ENCODE measurements at regions not wholly inside any gene's neighbourhood (a gene's known extent, or its start where the extent isn't known, plus 50 kb on each side); places are given as distances from the start of the nearest gene placed in this dataset.

DNA sequence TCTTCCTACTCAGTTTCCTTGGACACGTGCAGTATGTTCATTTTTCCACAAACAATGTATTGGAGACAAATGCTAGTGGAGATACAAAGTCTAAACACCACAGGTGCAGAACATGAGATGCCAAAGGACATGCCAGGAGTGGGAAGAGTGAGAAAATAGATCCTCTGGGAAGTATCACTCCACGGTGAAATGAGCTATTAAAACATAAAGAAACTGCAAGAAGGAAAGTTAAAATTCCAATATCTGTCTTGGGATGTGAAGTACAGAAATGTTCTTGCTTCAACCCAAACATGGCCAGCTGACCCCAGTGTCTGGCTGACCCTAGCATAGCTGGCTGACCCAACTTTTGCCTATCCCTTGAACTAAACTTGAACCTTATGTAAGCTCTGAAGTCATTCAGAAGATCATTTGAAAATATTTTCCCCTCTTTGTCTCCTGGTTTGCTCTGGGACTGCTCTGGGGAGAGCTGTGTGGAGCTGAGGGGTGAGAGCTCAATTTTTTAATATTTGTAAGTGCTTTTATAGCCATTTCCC is 59.5 kb downstream of the FZD1 start:
- H3K79me2 ChIP-seq (ENCODE audit: control insufficient read depth, insufficient read depth, low read length, unreplicated experiment), result no peaks in the 10 kb centered on the region
- no peak overlapping the region for H2AFZ ChIP-seq (ENCODE audit: low read length, unreplicated experiment)
- H3K27me3 ChIP-seq (ENCODE audit: insufficient read depth, low read length), result peaks cover 9% of the 10 kb centered on the region; the same call in 1 of the 2 replicates
- H3K4me1 ChIP-seq (ENCODE audit: control insufficient read depth, insufficient read depth, low read length, unreplicated experiment), result no peaks in the 10 kb centered on the region
- no peak overlapping the region for H3K4me3 ChIP-seq (ENCODE audit: low read depth, low read length)
- H3K36me3 ChIP-seq (ENCODE audit: insufficient read depth, low read length), result no peaks in the 10 kb centered on the region
- no peak overlapping the region for H3K27ac ChIP-seq (ENCODE audit: low read depth, low read length)

DNA sequence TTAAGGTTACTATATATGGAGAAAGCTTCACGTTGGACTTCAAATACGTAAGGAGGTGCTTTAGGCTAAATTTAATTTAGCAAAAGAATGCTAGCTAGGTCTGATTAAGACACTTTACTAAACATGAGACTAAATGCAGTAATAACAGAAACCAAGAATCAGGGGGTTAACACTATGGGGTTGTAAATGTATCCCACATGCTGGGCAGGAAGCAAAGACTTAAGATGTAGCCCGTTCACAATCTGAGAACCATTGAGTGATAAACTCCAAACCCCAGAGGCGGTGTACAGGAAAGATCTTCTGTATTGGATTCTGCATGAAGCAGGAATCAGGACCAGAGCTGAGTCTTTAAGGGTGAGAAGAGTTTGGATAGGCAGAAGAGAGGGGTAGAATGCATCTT is 60.4 kb downstream of the FZD1 start:
- H3K4me1 ChIP-seq (ENCODE audit: control insufficient read depth, insufficient read depth, low read length, unreplicated experiment), result no peaks in the 10 kb centered on the region
- H3K4me3 ChIP-seq (ENCODE audit: low read depth, low read length), result no peak overlapping the region
- H3K27ac ChIP-seq (ENCODE audit: low read depth, low read length), result no peak overlapping the region
- no peaks in the 10 kb centered on the region for H3K79me2 ChIP-seq (ENCODE audit: control insufficient read depth, insufficient read depth, low read length, unreplicated experiment)
- no peak overlapping the region for H2AFZ ChIP-seq (ENCODE audit: low read length, unreplicated experiment)
- no peaks in the 10 kb centered on the region for H3K36me3 ChIP-seq (ENCODE audit: insufficient read depth, low read length)
- H3K27me3 ChIP-seq (ENCODE audit: insufficient read depth, low read length), result peaks cover 9% of the 10 kb centered on the region; the same call in 1 of the 2 replicates

DNA sequence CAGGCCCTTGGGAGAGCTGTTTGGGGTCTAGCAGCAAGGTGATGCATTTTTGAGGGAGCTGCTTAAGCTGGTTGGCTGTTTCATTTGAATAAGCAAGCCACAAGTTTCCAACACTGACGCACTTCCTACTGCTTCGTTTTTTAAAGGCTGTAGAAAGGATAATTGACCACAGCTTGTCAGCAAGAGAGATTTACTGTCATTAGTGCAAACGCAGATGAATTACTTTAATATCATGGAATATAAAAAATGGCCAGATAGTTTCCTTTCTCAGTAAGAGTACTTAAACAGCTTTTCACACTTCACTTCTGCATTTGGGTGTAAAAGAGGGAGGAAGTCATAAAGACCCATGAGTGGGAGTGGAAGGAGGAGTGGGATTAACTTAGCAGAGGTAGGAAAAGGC is 61.5 kb downstream of the FZD1 start:
- no peak overlapping the region for H3K27ac ChIP-seq (ENCODE audit: low read depth, low read length)
- no peaks in the 10 kb centered on the region for H3K36me3 ChIP-seq (ENCODE audit: insufficient read depth, low read length)
- H2AFZ ChIP-seq (ENCODE audit: low read length, unreplicated experiment), result no peak overlapping the region
- H3K79me2 ChIP-seq (ENCODE audit: control insufficient read depth, insufficient read depth, low read length, unreplicated experiment), result no peaks in the 10 kb centered on the region
- H3K27me3 ChIP-seq (ENCODE audit: insufficient read depth, low read length), result peaks cover 9% of the 10 kb centered on the region; the same call in 1 of the 2 replicates
- H3K4me3 ChIP-seq (ENCODE audit: low read depth, low read length), result no peak overlapping the region
- no peaks in the 10 kb centered on the region for H3K4me1 ChIP-seq (ENCODE audit: control insufficient read depth, insufficient read depth, low read length, unreplicated experiment)

DNA sequence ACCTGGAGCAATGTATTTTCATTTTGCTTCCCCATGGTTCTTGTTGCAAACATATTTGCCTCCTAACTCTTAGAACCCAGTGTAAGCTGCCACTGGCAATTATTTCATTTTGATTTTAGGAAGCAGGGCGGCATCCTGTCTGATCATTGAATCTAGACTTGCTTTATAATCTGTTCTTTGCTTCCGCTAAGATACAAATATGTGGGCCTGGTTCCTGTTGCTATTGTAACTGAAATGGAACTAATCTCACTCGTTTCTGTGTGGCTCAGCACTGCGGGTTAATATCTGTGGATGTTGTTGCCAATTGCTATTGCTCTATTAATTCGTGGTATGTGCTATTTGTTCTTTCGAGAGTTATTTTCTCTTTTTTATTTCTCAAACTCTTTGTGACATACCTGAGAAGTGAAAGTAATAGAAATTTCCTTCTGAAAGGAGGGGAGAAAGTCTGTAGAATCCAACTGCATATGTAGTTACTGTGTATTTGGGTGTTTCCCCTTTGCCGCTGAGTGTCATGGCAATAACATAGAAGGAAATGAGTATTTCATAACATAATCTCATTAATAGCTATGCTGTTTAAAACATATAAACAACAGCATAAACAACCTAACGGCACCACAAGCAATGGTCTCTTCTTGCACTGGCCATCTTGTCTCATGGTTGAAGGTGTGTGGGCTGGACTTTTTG is 62.4 kb downstream of the FZD1 start:
- H3K27ac ChIP-seq (ENCODE audit: low read depth, low read length), result no peak overlapping the region
- H3K36me3 ChIP-seq (ENCODE audit: insufficient read depth, low read length), result no peaks in the 10 kb centered on the region
- H3K4me1 ChIP-seq (ENCODE audit: control insufficient read depth, insufficient read depth, low read length, unreplicated experiment), result no peaks in the 10 kb centered on the region
- no peak overlapping the region for H3K4me3 ChIP-seq (ENCODE audit: low read depth, low read length)
- H3K79me2 ChIP-seq (ENCODE audit: control insufficient read depth, insufficient read depth, low read length, unreplicated experiment), result no peaks in the 10 kb centered on the region
- H3K27me3 ChIP-seq (ENCODE audit: insufficient read depth, low read length), result peaks cover 9% of the 10 kb centered on the region; the same call in 1 of the 2 replicates
- H2AFZ ChIP-seq (ENCODE audit: low read length, unreplicated experiment), result no peak overlapping the region

DNA sequence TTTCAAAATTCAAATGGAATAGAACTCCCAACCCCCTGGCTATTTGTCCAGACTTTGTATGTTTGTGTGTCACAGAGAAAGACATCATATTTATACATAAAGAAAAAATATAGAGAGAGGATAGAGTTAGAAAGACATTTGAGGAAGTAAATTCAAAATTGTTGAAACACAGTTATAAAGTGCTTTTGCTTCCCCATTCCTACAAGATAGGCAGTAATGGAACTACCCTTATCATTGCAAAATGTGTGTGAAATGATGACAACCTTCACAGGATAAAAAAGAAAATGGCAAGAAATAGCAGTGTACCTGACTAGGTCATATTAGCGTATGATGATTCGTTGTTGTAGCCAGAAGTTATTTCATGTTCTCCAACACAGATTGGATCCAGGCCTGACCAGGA is 63.1 kb downstream of the FZD1 start:
- Histone ChIP-seq H3K4me1 (ENCODE audit: control insufficient read depth, insufficient read depth, low read length, unreplicated experiment) (no peaks in the 10 kb centered on the region), H3K4me3 (ENCODE audit: low read depth, low read length) (no peak overlapping the region), H2AFZ (ENCODE audit: low read length, unreplicated experiment) (no peak overlapping the region), H3K27ac (ENCODE audit: low read depth, low read length) (no peak overlapping the region), H3K79me2 (ENCODE audit: control insufficient read depth, insufficient read depth, low read length, unreplicated experiment) (no peaks in the 10 kb centered on the region), H3K36me3 (ENCODE audit: insufficient read depth, low read length) (no peaks in the 10 kb centered on the region), H3K27me3 (ENCODE audit: insufficient read depth, low read length) (peaks cover 9% of the 10 kb centered on the region; the same call in 1 of the 2 replicates)

DNA sequence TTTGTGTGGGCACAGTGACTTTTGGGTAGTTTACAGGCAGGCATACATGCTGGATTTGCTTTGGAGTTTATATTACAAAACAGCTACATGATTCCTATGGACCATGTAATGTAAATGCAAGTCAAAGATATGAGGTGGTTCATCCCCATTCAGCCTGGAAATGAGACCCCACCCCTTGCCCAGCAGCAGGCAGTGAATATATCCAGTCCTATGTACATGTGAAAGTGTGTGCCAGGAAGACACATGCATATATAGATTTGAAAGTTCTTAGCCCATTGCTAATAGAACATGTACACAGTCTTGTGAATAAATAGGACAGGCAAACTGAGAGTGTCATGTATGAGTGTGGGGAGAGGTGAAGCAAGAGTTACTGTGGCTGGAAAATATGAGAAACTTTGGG is 65.3 kb downstream of the FZD1 start:
- H3K79me2 ChIP-seq (ENCODE audit: control insufficient read depth, insufficient read depth, low read length, unreplicated experiment), result no peaks in the 10 kb centered on the region
- no peak overlapping the region for H2AFZ ChIP-seq (ENCODE audit: low read length, unreplicated experiment)
- no peaks in the 10 kb centered on the region for H3K4me1 ChIP-seq (ENCODE audit: control insufficient read depth, insufficient read depth, low read length, unreplicated experiment)
- no peak overlapping the region for H3K4me3 ChIP-seq (ENCODE audit: low read depth, low read length)
- H3K36me3 ChIP-seq (ENCODE audit: insufficient read depth, low read length), result no peaks in the 10 kb centered on the region
- no peaks in the 10 kb centered on the region for H3K27me3 ChIP-seq (ENCODE audit: insufficient read depth, low read length)
- no peak overlapping the region for H3K27ac ChIP-seq (ENCODE audit: low read depth, low read length)

DNA sequence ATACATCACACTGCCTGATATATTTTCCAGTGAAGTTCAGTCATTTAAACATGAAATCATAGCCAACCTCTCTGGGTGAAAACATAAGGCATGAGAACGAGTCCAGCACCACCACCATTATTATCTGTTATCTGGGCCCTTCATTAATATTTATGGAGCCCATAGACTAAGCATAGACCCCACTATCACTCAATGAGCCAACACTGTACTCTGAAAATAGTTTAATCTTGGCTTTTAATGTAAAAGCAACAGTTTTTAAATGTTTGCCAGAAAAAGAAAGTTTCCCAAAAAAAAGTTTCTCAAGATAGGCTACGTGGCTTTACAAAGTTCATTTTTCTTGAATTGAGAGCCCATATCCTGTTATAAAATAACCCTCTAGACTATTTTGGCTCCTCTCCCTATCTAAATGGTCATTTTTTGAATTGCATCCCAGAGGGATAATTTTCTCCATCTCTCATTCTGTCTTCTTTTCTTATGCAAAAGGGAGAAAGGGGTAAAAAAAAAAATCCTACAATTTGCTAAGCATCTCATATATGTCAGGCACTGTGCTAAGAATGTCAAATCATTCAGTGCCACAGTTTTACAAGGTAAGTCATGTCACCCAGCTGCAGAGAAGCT is 66.1 kb downstream of the FZD1 start:
- H3K27ac ChIP-seq (ENCODE audit: low read depth, low read length), result no peak overlapping the region
- H3K4me3 ChIP-seq (ENCODE audit: low read depth, low read length), result no peak overlapping the region
- H3K79me2 ChIP-seq (ENCODE audit: control insufficient read depth, insufficient read depth, low read length, unreplicated experiment), result no peaks in the 10 kb centered on the region
- H2AFZ ChIP-seq (ENCODE audit: low read length, unreplicated experiment), result no peak overlapping the region
- no peaks in the 10 kb centered on the region for H3K27me3 ChIP-seq (ENCODE audit: insufficient read depth, low read length)
- no peaks in the 10 kb centered on the region for H3K4me1 ChIP-seq (ENCODE audit: control insufficient read depth, insufficient read depth, low read length, unreplicated experiment)
- H3K36me3 ChIP-seq (ENCODE audit: insufficient read depth, low read length), result no peaks in the 10 kb centered on the region

DNA sequence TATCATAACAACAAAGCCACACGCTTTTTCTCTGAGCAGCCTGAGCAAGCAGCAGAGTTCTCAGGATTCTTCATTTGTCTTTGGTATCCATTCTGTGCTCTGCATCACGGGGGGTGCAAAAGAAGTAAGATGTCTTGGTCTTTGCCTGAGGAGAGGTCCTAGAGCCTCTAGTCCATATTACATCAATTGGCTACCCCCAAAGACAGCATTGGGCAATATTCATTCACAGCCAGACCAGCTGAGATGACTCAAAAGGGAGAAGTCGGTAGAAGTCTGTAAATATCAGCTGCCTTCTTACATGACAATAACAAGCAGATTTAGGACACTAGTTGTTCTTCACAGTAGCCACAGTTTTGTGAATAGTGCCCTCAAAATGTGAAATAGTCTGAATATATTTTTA is 66.6 kb downstream of the FZD1 start:
- Histone ChIP-seq H2AFZ (ENCODE audit: low read length, unreplicated experiment) (no peak overlapping the region), H3K27ac (ENCODE audit: low read depth, low read length) (no peak overlapping the region), H3K4me1 (ENCODE audit: control insufficient read depth, insufficient read depth, low read length, unreplicated experiment) (no peaks in the 10 kb centered on the region), H3K36me3 (ENCODE audit: insufficient read depth, low read length) (no peaks in the 10 kb centered on the region), H3K27me3 (ENCODE audit: insufficient read depth, low read length) (no peaks in the 10 kb centered on the region), H3K4me3 (ENCODE audit: low read depth, low read length) (no peak overlapping the region), H3K79me2 (ENCODE audit: control insufficient read depth, insufficient read depth, low read length, unreplicated experiment) (no peaks in the 10 kb centered on the region)

DNA sequence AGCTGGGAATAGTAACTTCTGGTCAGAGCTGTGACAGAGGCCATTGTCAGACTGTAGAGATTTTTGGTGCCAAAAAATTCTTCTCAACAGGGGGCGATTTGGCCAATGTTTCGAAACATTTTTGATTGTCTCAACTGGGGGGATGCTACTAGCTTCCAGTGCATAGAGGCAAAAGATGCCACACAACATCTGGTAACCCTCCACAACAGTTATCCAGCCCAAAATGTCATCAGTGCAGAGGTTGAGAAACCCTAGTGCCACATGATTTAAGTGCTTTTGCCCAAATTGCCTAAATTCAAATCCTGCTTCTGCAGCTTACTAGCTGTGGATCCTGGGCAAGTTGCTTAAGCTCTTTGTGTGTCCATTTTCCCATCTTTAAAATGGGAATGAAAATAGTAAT is 71.9 kb downstream of the FZD1 start:
- H3K4me1 ChIP-seq (ENCODE audit: control insufficient read depth, insufficient read depth, low read length, unreplicated experiment), result no peaks in the 10 kb centered on the region
- no peak overlapping the region for H3K27ac ChIP-seq (ENCODE audit: low read depth, low read length)
- H3K79me2 ChIP-seq (ENCODE audit: control insufficient read depth, insufficient read depth, low read length, unreplicated experiment), result no peaks in the 10 kb centered on the region
- H2AFZ ChIP-seq (ENCODE audit: low read length, unreplicated experiment), result no peak overlapping the region
- H3K36me3 ChIP-seq (ENCODE audit: insufficient read depth, low read length), result no peaks in the 10 kb centered on the region
- peaks cover 10% of the 10 kb centered on the region; the same call in 1 of the 2 replicates for H3K27me3 ChIP-seq (ENCODE audit: insufficient read depth, low read length)
- H3K4me3 ChIP-seq (ENCODE audit: low read depth, low read length), result no peak overlapping the region

DNA sequence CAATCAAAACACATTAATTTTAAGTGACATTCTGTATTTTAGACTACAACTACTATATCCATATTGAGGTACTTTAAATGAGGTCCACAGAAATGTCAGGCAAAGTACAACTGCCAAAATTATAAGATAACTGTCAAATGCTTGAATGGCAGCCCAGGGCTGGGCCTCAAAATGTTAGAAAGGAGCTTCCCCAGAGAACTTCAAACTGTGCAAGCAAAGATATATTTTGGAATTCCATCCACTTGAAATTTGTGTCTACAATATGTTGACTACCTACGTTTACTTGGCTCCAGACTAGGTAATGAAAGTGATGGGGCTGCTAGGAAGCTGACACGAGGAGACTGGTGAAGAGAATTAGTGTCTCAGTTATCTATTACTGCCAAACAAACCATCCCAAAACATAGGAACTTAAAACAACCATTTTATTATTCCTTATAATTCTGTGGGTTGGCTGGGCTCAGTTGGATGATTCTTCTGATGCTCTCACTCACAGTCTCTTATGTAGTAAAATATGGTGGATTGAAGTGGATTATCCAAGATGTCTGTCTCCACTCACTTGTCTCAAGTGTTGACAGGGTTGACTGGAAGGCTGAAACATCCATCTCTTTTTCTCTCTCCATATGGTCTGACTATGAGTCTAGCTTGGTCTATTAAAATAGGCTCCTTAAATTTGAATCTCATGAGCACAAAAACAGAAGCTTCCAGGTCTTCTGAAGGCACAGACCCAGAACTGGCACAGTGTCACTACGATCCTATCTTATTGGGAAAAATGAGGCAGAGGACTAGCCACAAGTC is 74.2 kb downstream of the FZD1 start:
- no peaks in the 10 kb centered on the region for H3K4me1 ChIP-seq (ENCODE audit: control insufficient read depth, insufficient read depth, low read length, unreplicated experiment)
- no peak overlapping the region for H3K4me3 ChIP-seq (ENCODE audit: low read depth, low read length)
- H2AFZ ChIP-seq (ENCODE audit: low read length, unreplicated experiment), result no peak overlapping the region

More for the DNA sequence above, 74.2 kb downstream of the FZD1 start:
- Histone ChIP-seq H3K27me3 (ENCODE audit: insufficient read depth, low read length) (peaks cover 11% of the 10 kb centered on the region; the same call in 1 of the 2 replicates), H3K36me3 (ENCODE audit: insufficient read depth, low read length) (no peaks in the 10 kb centered on the region), H3K27ac (ENCODE audit: low read depth, low read length) (no peak overlapping the region), H3K79me2 (ENCODE audit: control insufficient read depth, insufficient read depth, low read length, unreplicated experiment) (no peaks in the 10 kb centered on the region)
